Right lobe of liver (tissue), 6 donors: ENCODE measurements at regions not wholly inside any gene's neighbourhood (a gene's known extent, or its start where the extent isn't known, plus 50 kb on each side); places are given as distances from the start of the nearest gene placed in this dataset.

ENCODE experiments used
- ATAC-seq, 4 donors: fragments of 200-7000 bp; cut with Tn5 transposase; one replicate each; pipeline ENCODE4 v1.9.1; 2020; ENCODE audit warnings: mild to moderate bottlenecking in 4 of 4, moderate library complexity in 4 of 4
- DNase-seq, 3 donors: peaks; one replicate each; pipeline ENCODE4 v3.0.0-alpha.2; 2020
- H3K27ac ChIP-seq, 3 donors: fragments of 200-600 bp; one replicate each; pipeline ENCODE4 v1.8.0; 2022
- H3K27me3 ChIP-seq, 2 donors: fragments of 200-600 bp; one replicate each; pipeline ENCODE4 v1.8.0; 2022
- H3K36me3 ChIP-seq, 4 donors: fragments of 200-600 bp; sonication (generic) in 1 of 4; one replicate each; pipeline versions ENCODE4 v1.5.1 to v1.8.0; 2017 to 2022; ENCODE audit warnings: control low read depth in 1 of 4
- H3K4me1 ChIP-seq, 4 donors: fragments of 200-600 bp; sonication (generic) in 1 of 4; one replicate each; pipeline versions ENCODE4 v1.5.1 to v1.8.0; 2017 to 2022; ENCODE audit warnings: control low read depth in 1 of 4
- H3K4me3 ChIP-seq, 3 donors: fragments of 200-600 bp; one replicate each; pipeline ENCODE4 v1.8.0; 2022
- H3K9me3 ChIP-seq, 4 donors: fragments of 200-600 bp; sonication (generic) in 1 of 4; one replicate each; pipeline versions ENCODE4 v1.5.1 to v1.8.0; 2017 to 2022; ENCODE audit warnings: control low read depth in 1 of 4
- CTCF ChIP-seq, 4 donors: fragments of 200-600 bp in 3 of 4; fragments of 450-650 bp in 1 of 4; IDR thresholded peaks; one replicate each; pipeline versions ENCODE4 v1.5.1 to v1.8.0; 2016 to 2022; ENCODE audit warnings: antibody characterized with exemption in 4 of 4, mild to moderate bottlenecking in 2 of 4
- POLR2A ChIP-seq: fragments of 450-650 bp; IDR thresholded peaks from one replicate; pipeline ENCODE4 v1.6.1; 2017; ENCODE audit warnings: antibody characterized with exemption, mild to moderate bottlenecking
- WGBS: methylation state at CpG from one replicate; pipeline ENCODE4 v1.1.6; 2018; ENCODE audit warnings: low coverage, low lambda C conversion rate; ENCODE audit not compliant: insufficient coverage; ENCODE audit errors: missing lambda C conversion rate; 5-methylcytosine and 5-hydroxymethylcytosine counted together
- intact Hi-C, 2 donors: fragments of 100-400 bp; cut with DNase I; formaldehyde crosslinking; loops; one replicate each; pipeline versions ENCODE4 v1.11.2 to v1.14.1; 2022
- donor health status: DM: no; HTN: yes; CAD: no.
- donor health status: DM: no; HTN: no; CAD: no.
- donor health status: DM: no; HTN: no; CAD: no.
- donor health status: DM: no; HTN: yes; CAD: no.
- donor health status: DM: no; HTN: yes; CAD: no.

DNA sequence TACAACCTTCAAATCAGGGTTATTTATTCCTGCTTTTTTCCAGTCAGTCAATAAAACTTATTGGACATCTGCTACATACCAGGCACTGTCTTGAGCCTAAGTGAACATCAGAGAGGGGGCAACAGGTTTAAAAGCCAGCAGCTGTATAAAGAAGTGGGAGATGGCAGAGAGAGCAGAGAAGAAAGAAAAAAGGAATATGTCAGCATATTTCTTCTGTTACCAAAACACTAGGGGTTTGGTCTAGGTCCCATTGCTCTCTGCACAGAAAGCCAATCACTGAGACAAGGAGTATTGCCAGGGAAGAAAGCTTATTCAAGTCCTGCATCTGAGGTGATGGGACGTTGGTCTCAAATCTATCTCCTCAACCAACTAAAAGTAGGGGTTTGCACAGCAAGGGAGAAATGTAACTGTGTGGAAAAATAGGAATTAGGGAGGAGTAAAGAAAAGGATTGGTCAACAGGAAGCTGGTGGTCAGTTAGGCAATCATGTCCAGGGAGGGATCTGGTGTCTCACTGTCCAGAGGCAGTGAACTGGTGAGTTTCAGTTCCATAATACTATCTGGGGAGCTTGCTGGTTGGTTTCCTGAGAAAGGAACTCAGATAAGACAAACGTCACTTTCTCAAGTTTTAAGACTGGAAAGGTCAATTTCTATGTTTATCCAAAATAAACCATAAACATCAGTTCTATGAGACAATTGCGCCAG lies 107.5 kb downstream of the PHLDA1 start:
- no peaks in the 10 kb centered on the region for H3K4me1 ChIP-seq
- TF ChIP-seq CTCF (IDR thresholded peaks at IDR 0.05) (no peak), POLR2A (no peak)
- H3K27me3 ChIP-seq: no peaks in the 10 kb centered on the region
- no peak overlapping the region for H3K4me3 ChIP-seq
- intact Hi-C loops: no loop called here
- no peaks in the 10 kb centered on the region for H3K36me3 ChIP-seq
- H3K9me3 ChIP-seq: no peaks in the 10 kb centered on the region
- no peak for DNase-seq
- no peak overlapping the region for H3K27ac ChIP-seq
- WGBS: 82% methylated on average over 3 of the region's 3 CpGs
- no peak for ATAC-seq

GRCh38 chr12:75922944-75923642 lies 108.5 kb downstream of the PHLDA1 start:
- intact Hi-C loops: no loop called here
- Histone ChIP-seq H3K27ac (no peak overlapping the region), H3K36me3 (no peaks in the 10 kb centered on the region), H3K4me1 (no peaks in the 10 kb centered on the region), H3K27me3 (no peaks in the 10 kb centered on the region), H3K9me3 (no peaks in the 10 kb centered on the region), H3K4me3 (no peak overlapping the region)
- ATAC-seq (no peak), DNase-seq (no peak)
- 82% methylated on average over 3 of the region's 3 CpGs for WGBS
- TF ChIP-seq CTCF (IDR thresholded peaks at IDR 0.05) (no peak), POLR2A (no peak)

GRCh38 chr12:75921622-75922289 lies 109.8 kb downstream of the PHLDA1 start:
- no peak for TF ChIP-seq POLR2A
- H3K27me3 ChIP-seq: no peaks in the 10 kb centered on the region
- no peak for ATAC-seq
- DNase-seq: no peak
- 75% methylated on average over 5 of the region's 9 CpGs for WGBS
- H3K4me3 ChIP-seq: no peak overlapping the region
- no peaks in the 10 kb centered on the region for H3K4me1 ChIP-seq
- no peaks in the 10 kb centered on the region for H3K9me3 ChIP-seq
- H3K36me3 ChIP-seq: no peaks in the 10 kb centered on the region
- no peak overlapping the region for H3K27ac ChIP-seq
- intact Hi-C loops: no loop called here

GRCh38 chr12:75917715-75918114 lies 113.9 kb downstream of the PHLDA1 start:
- TF ChIP-seq POLR2A (no peak), CTCF (IDR thresholded peaks at IDR 0.05) (no peak)
- Histone ChIP-seq H3K27ac (no peak overlapping the region), H3K9me3 (no peaks in the 10 kb centered on the region), H3K27me3 (no peaks in the 10 kb centered on the region), H3K36me3 (no peaks in the 10 kb centered on the region), H3K4me1 (no peaks in the 10 kb centered on the region), H3K4me3 (no peak overlapping the region)
- intact Hi-C loops: no loop called here
- DNase-seq: no peak
- WGBS: 97% methylated on average over 2 of the region's 2 CpGs
- no peak for ATAC-seq

- no peaks in the 10 kb centered on the region for H3K9me3 ChIP-seq
- TF ChIP-seq POLR2A (no peak), CTCF (IDR thresholded peaks at IDR 0.05) (no peak)
- no peaks in the 10 kb centered on the region for H3K27me3 ChIP-seq
- no peak overlapping the region for H3K27ac ChIP-seq
- DNase-seq: no peak
- no peak overlapping the region for H3K4me3 ChIP-seq
- no peaks in the 10 kb centered on the region for H3K4me1 ChIP-seq
- ATAC-seq: no peak
- intact Hi-C loops: no loop called here
- H3K36me3 ChIP-seq: no peaks in the 10 kb centered on the region
These were observed 114.5 kb downstream of the PHLDA1 start for GRCh38 chr12:75917083-75917482.
